Ovary (tissue), 7 donors: ENCODE measurements at regions not wholly inside any gene's neighbourhood (a gene's known extent, or its start where the extent isn't known, plus 50 kb on each side); places are given as distances from the start of the nearest gene placed in this dataset.

Source experiments
- DNase-seq, 5 donors: peaks; one replicate each; pipeline ENCODE4 v3.0.0-alpha.2; 2019 to 2020
- H3K27ac ChIP-seq, 2 donors: fragments of 200-600 bp; one replicate each; pipeline versions ENCODE4 v1.5.1 to v1.8.0; 2019 to 2022
- H3K27me3 ChIP-seq: fragments of 200-600 bp; one replicate; pipeline ENCODE4 v1.8.0; 2022
- H3K36me3 ChIP-seq: fragments of 200-600 bp; sonication (generic); one replicate; pipeline ENCODE4 v1.5.1; 2019
- H3K4me1 ChIP-seq: one replicate; pipeline ENCODE4 v1.8.1; 2013; ENCODE audit warnings: mild to moderate bottlenecking, moderate library complexity; ENCODE audit not compliant: insufficient read depth
- H3K4me3 ChIP-seq: fragments of 200-600 bp; sonication (generic); one replicate; pipeline ENCODE4 v1.5.1; 2017
- H3K9me3 ChIP-seq, 2 donors: fragments of 200-600 bp in 1 of 2; sonication (generic) in 1 of 2; one replicate each; pipeline versions ENCODE4 v1.5.1 to v1.8.1; 2013 to 2019; ENCODE audit warnings: mild to moderate bottlenecking in 1 of 2, moderate library complexity in 1 of 2
- CTCF ChIP-seq, 3 donors: fragments of 450-650 bp in 2 of 3; fragments of 200-600 bp in 1 of 3; IDR thresholded peaks; one replicate each; pipeline versions ENCODE4 v1.5.1 to v1.8.0; 2016 to 2022; ENCODE audit warnings: antibody characterized with exemption in 3 of 3, mild to moderate bottlenecking in 1 of 3
- EP300 ChIP-seq: sonication (generic); formaldehyde crosslinking; IDR thresholded peaks from one replicate; pipeline ENCODE4 v1.6.1; 2017; ENCODE audit warnings: antibody characterized with exemption
- POLR2A ChIP-seq: fragments of 450-650 bp; IDR thresholded peaks from one replicate; pipeline ENCODE4 v1.6.1; 2017; ENCODE audit warnings: antibody characterized with exemption, mild to moderate bottlenecking, moderate library complexity
- WGBS, 3 donors: extraction: QIAGEN DNeasy Blood & Tissue Kit in 1 of 3; methylation state at CpG; one replicate each; pipeline versions ENCODE4 v1.1.5 to v1.1.7; 2013 to 2017; 5-methylcytosine and 5-hydroxymethylcytosine counted together
- intact Hi-C, 4 donors: fragments of 100-400 bp; cut with DNase I; formaldehyde crosslinking; loops; one replicate each; pipeline versions ENCODE4 v1.11.0 to v1.15.1; 2022 to 2023
- donor health status: DM: no; HTN: no; CAD: no; lungs with moderate emphysema.
- donor health status: DM: no; HTN: no; CAD: no.
- donor health status: Bipolar disorder and iron deficiency.
- donor health status: DM: no; HTN: no; CAD: no.
- donor health status: DM: yes; HTN: yes; CAD: no.

- TF ChIP-seq POLR2A = no peak
- no peak for TF ChIP-seq CTCF (IDR thresholded peaks at IDR 0.05)
- TF ChIP-seq EP300 = no peak
- intact Hi-C loops = no loop called here
- H3K27ac ChIP-seq = no peak overlapping the region
- DNase-seq = no peak
- H3K27me3 ChIP-seq = no peaks in the 10 kb centered on the region
- no peak overlapping the region for H3K4me3 ChIP-seq
- peaks cover 5% of the 10 kb centered on the region for H3K4me1 ChIP-seq
- H3K9me3 ChIP-seq = no peaks in the 10 kb centered on the region
- 12 to 16% (median 16%) methylated on average over 6 of the region's 6 CpGs for WGBS, 3 donors
- no peaks in the 10 kb centered on the region for H3K36me3 ChIP-seq
These were observed 314.4 kb downstream of the MTX2 start for GRCh38 chr2:176583607-176584006.

- intact Hi-C loops = no loop called here
These were observed 315.1 kb downstream of the MTX2 start for GRCh38 chr2:176584333-176584732.

GRCh38 chr2:176585291-176585690, 316.0 kb downstream of the MTX2 start:
- Histone ChIP-seq H3K36me3 (no peaks in the 10 kb centered on the region), H3K4me3 (no peak overlapping the region), H3K9me3 (no peaks in the 10 kb centered on the region), H3K4me1 (peaks cover 5% of the 10 kb centered on the region), H3K27ac (no peak overlapping the region), H3K27me3 (no peaks in the 10 kb centered on the region)
- no peak for TF ChIP-seq CTCF (IDR thresholded peaks at IDR 0.05)
- TF ChIP-seq POLR2A = no peak
- no peak for TF ChIP-seq EP300
- WGBS, 3 donors = 78 to 96% (median 83%) methylated on average over 1 of the region's 1 CpG
- no peak for DNase-seq
- intact Hi-C loops = no loop called here

More at GRCh38 chr2:176584333-176584732, 315.1 kb downstream of the MTX2 start:
- 65 to 72% (median 65%) methylated on average over 3 of the region's 3 CpGs for WGBS, 3 donors
- H3K36me3 ChIP-seq = no peaks in the 10 kb centered on the region
- no peak overlapping the region for H3K27ac ChIP-seq
- no peak overlapping the region for H3K4me3 ChIP-seq
- H3K27me3 ChIP-seq = no peaks in the 10 kb centered on the region
- TF ChIP-seq POLR2A (no peak), CTCF (IDR thresholded peaks at IDR 0.05) (no peak), EP300 (no peak)
- H3K4me1 ChIP-seq = peaks cover 5% of the 10 kb centered on the region
- H3K9me3 ChIP-seq = no peaks in the 10 kb centered on the region
- no peak for DNase-seq

- intact Hi-C loops = no loop called here
- H3K4me1 ChIP-seq = peaks cover 5% of the 10 kb centered on the region
- no peak for TF ChIP-seq POLR2A
- TF ChIP-seq EP300 = no peak
- no peak for TF ChIP-seq CTCF (IDR thresholded peaks at IDR 0.05)
- H3K9me3 ChIP-seq = no peaks in the 10 kb centered on the region
- H3K4me3 ChIP-seq = no peak overlapping the region
- H3K27me3 ChIP-seq = no peaks in the 10 kb centered on the region
- WGBS, 3 donors = 91 to 92% (median 91%) methylated on average over 2 of the region's 2 CpGs
- no peak for DNase-seq
- H3K27ac ChIP-seq = no peak overlapping the region
- no peaks in the 10 kb centered on the region for H3K36me3 ChIP-seq
These were observed 316.5 kb downstream of the MTX2 start for GRCh38 chr2:176585791-176586190.

GRCh38 chr2:176589287-176589686, 320.0 kb downstream of the MTX2 start:
- DNase-seq = no peak
- Histone ChIP-seq H3K4me1 (peaks cover 1% of the 10 kb centered on the region), H3K27ac (no peak overlapping the region), H3K4me3 (no peak overlapping the region), H3K9me3 (no peaks in the 10 kb centered on the region), H3K27me3 (no peaks in the 10 kb centered on the region), H3K36me3 (no peaks in the 10 kb centered on the region)
- TF ChIP-seq CTCF (IDR thresholded peaks at IDR 0.05) = no peak
- TF ChIP-seq EP300 = no peak
- no peak for TF ChIP-seq POLR2A
- intact Hi-C loops = no loop called here
- WGBS, 3 donors = 73 to 74% (median 73%) methylated on average over 7 of the region's 7 CpGs
